Neural progenitor cell (in vitro differentiated cells): ENCODE measurements at regions not wholly inside any gene's neighbourhood (a gene's known extent, or its start where the extent isn't known, plus 50 kb on each side); places are given as distances from the start of the nearest gene placed in this dataset.

Source experiments
- EZH2 ChIP-seq: fragments of 200-600 bp; sonication (generic); IDR thresholded peaks from 2 replicates; pipeline ENCODE4 v1.6.1; 2017; ENCODE audit warnings: antibody characterized with exemption, mild to moderate bottlenecking, moderate library complexity
- EZH2phosphoT487 ChIP-seq: fragments of 200-600 bp; sonication (generic); IDR thresholded peaks from 2 replicates; pipeline ENCODE4 v1.6.1; 2017; ENCODE audit warnings: antibody characterized with exemption
- TF ChIP-seq, protein P1 (sequence below): fragments of 200-600 bp; sonication (generic); IDR thresholded peaks from 2 replicates; pipeline ENCODE4 v1.5.1; 2017; ENCODE audit warnings: antibody characterized with exemption, mild to moderate bottlenecking

DNA sequence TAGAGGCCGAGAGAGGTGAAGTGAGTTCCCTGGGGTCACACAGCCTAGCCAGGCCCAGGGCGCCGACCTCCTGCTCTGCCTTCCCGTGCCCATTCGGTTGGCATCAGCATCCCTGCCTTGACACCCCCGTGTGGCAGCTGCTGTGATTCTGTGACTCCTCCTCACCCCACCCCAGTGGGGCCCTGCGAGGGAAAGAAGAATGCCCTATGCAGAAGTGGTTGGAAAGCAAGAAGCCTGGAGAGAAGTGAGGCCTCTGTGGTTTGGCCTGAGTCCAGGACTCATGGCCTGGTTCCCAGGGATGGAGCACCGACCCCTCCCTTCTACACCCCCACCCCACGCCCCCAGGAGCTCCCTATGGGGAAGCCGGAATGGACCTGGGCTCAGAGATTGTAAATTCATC is 296.2 kb downstream of the SEC14L1 start:
- TF ChIP-seq, protein P1, sequence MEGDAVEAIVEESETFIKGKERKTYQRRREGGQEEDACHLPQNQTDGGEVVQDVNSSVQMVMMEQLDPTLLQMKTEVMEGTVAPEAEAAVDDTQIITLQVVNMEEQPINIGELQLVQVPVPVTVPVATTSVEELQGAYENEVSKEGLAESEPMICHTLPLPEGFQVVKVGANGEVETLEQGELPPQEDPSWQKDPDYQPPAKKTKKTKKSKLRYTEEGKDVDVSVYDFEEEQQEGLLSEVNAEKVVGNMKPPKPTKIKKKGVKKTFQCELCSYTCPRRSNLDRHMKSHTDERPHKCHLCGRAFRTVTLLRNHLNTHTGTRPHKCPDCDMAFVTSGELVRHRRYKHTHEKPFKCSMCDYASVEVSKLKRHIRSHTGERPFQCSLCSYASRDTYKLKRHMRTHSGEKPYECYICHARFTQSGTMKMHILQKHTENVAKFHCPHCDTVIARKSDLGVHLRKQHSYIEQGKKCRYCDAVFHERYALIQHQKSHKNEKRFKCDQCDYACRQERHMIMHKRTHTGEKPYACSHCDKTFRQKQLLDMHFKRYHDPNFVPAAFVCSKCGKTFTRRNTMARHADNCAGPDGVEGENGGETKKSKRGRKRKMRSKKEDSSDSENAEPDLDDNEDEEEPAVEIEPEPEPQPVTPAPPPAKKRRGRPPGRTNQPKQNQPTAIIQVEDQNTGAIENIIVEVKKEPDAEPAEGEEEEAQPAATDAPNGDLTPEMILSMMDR, result no peak
- TF ChIP-seq EZH2 (no peak), EZH2phosphoT487 (no peak)
